ENCODE measurements at regions not wholly inside any gene's neighbourhood (a gene's known extent, or its start where the extent isn't known, plus 50 kb on each side); places are given as distances from the start of the nearest gene placed in this dataset.

GRCh38 chr6:69487688-69488087, 309.1 kb downstream of the LMBRD1 start:
- TF ChIP-seq CTCF (IDR thresholded peaks at IDR 0.05): no peak
- no peak for TF ChIP-seq POLR2A (IDR thresholded peaks at IDR 0.05)
